B cell (primary cell): ENCODE measurements at regions not wholly inside any gene's neighbourhood (a gene's known extent, or its start where the extent isn't known, plus 50 kb on each side); places are given as distances from the start of the nearest gene placed in this dataset.

ENCODE experiments used
- ATAC-seq: fragments of 200-7000 bp; cut with Tn5 transposase; one replicate; pipeline ENCODE4 v1.10.0; 2021; ENCODE audit warnings: low read depth, mild to moderate bottlenecking, moderate number of reproducible peaks, moderate library complexity
- CTCF ChIA-PET: fragments of 350-600 bp; sonication (Branson Sonifier 250); formaldehyde crosslinking; loops from one replicate; lab custom pipeline; 2021; ENCODE audit warnings: antibody characterized with exemption, inconsistent platforms; lab: Charles Lee
- POLR2A ChIA-PET: fragments of 350-600 bp; sonication (Branson Sonifier 250); formaldehyde crosslinking; loops from one replicate; lab custom pipeline; 2021; ENCODE audit warnings: antibody characterized with exemption; lab: Charles Lee
- DNase-seq: peaks from one replicate; pipeline ENCODE4 v3.0.0; 2013
- H2AFZ ChIP-seq: 2 replicates; pipeline ENCODE4 v1.6.1; 2012; ENCODE audit warnings: mild to moderate bottlenecking, low read depth, low read length; ENCODE audit not compliant: insufficient read depth, poor library complexity, severe bottlenecking
- H3K27ac ChIP-seq, 2 donors: 1 replicate in 1 of 2; 2 replicates in 1 of 2; pipeline ENCODE4 v1.5.1; 2012 to 2013; ENCODE audit warnings: low read length in 2 of 2, mild to moderate bottlenecking in 2 of 2, moderate library complexity in 1 of 2
- H3K27me3 ChIP-seq, 4 experiments: fragments of 200-600 bp in 1 of 4; sonication (generic) in 1 of 4; replicated peaks in 1 of 4; 1 replicate in 2 of 4; 2 replicates in 2 of 4; pipeline versions ENCODE4 v1.6.1 to v1.7.0; 2013 to 2016; ENCODE audit warnings: low read length in 3 of 4, mild to moderate bottlenecking in 2 of 4, mixed read lengths in 1 of 4, moderate library complexity in 1 of 4; ENCODE audit not compliant: insufficient read depth in 4 of 4, control insufficient read depth in 3 of 4; ENCODE audit errors: control extremely low read depth in 1 of 4
- H3K36me3 ChIP-seq, 2 experiments: replicated peaks in 1 of 2; 1 replicate in 1 of 2; 2 replicates in 1 of 2; pipeline versions ENCODE4 v1.6.1 to v1.7.1; 2013; ENCODE audit warnings: low read length in 1 of 2; ENCODE audit not compliant: insufficient read depth in 2 of 2, control insufficient read depth in 1 of 2; ENCODE audit errors: control extremely low read depth in 1 of 2, extremely low read depth in 1 of 2
- H3K4me1 ChIP-seq, 2 donors: fragments of 200-600 bp in 1 of 2; sonication (generic) in 1 of 2; 1 replicate in 1 of 2; 2 replicates in 1 of 2; pipeline versions ENCODE4 v1.5.1 to v1.6.1; 2013 to 2017; ENCODE audit warnings: low read length in 2 of 2; ENCODE audit not compliant: control insufficient read depth in 2 of 2, insufficient read depth in 2 of 2
- H3K4me2 ChIP-seq: replicated peaks from 2 replicates; pipeline ENCODE3; 2012; ENCODE audit warnings: mild to moderate bottlenecking, low read depth, low read length; ENCODE audit not compliant: poor library complexity, severe bottlenecking
- H3K4me3 ChIP-seq, 5 experiments: fragments of 200-600 bp in 1 of 5; sonication (generic) in 1 of 5; 1 replicate in 3 of 5; 2 replicates in 2 of 5; pipeline versions ENCODE4 v1.5.1 to v1.7.0; 2011 to 2016; ENCODE audit warnings: low read length in 4 of 5, mild to moderate bottlenecking in 4 of 5, low read depth in 2 of 5, control low read depth in 1 of 5, moderate library complexity in 1 of 5; ENCODE audit not compliant: insufficient read depth in 1 of 5; ENCODE audit errors: control extremely low read depth in 1 of 5, extremely low read depth in 1 of 5
- H3K79me2 ChIP-seq: fragments of 200-600 bp; sonication (generic); one replicate; pipeline ENCODE4 v1.6.0; 2016; ENCODE audit warnings: low read length; ENCODE audit not compliant: control insufficient read depth, insufficient read depth
- H3K9ac ChIP-seq: fragments of 200-600 bp; sonication (generic); 2 replicates; pipeline ENCODE4 v1.6.1; 2017; ENCODE audit warnings: mild to moderate bottlenecking, low read length, moderate library complexity
- H3K9me3 ChIP-seq, 3 donors: one replicate each; pipeline versions ENCODE4 v1.6.1 to v1.7.1; 2013; ENCODE audit warnings: low read length in 2 of 3; ENCODE audit not compliant: control insufficient read depth in 2 of 3, insufficient read depth in 1 of 3; ENCODE audit errors: control extremely low read depth in 1 of 3
- H4K20me1 ChIP-seq: 2 replicates; pipeline ENCODE4 v1.6.0; 2012; ENCODE audit warnings: mild to moderate bottlenecking, low read length; ENCODE audit not compliant: insufficient read depth, control insufficient read depth, poor library complexity, severe bottlenecking
- H3K27ac Mint-ChIP-seq: one replicate; pipeline ENCODE4 v1.8.0; 2021; ENCODE audit warnings: mixed read lengths
- H3K27me3 Mint-ChIP-seq: one replicate; pipeline ENCODE4 v1.8.0; 2021; ENCODE audit warnings: mixed read lengths
- H3K4me1 Mint-ChIP-seq: one replicate; pipeline ENCODE4 v1.8.0; 2021; ENCODE audit warnings: mixed read lengths
- H3K4me3 Mint-ChIP-seq: one replicate; pipeline ENCODE4 v1.8.0; 2021; ENCODE audit warnings: mixed read lengths
- H3K9me3 Mint-ChIP-seq: one replicate; pipeline ENCODE4 v1.8.0; 2022; ENCODE audit warnings: mixed read lengths; ENCODE audit not compliant: insufficient read depth
- EZH2 ChIP-seq: IDR thresholded peaks from 2 replicates; pipeline ENCODE4 v1.6.1; 2012; ENCODE audit warnings: borderline replicate concordance, low read depth, mild to moderate bottlenecking, moderate library complexity, low read length; ENCODE audit not compliant: insufficient read depth, poor library complexity, severe bottlenecking
- WGBS: methylation state at CpG from one replicate; pipeline ENCODE4 v1.1.5; 2013; ENCODE audit warnings: missing lambda C conversion rate; ENCODE audit not compliant: insufficient coverage; 5-methylcytosine and 5-hydroxymethylcytosine counted together
- intact Hi-C: fragments of 100-400 bp; cut with micrococcal nuclease; formaldehyde crosslinking; loops from one replicate; pipeline ENCODE4 v1.10.0; 2022
- TF ChIP-seq, protein P1 (sequence below): fragments of 200-600 bp; IDR thresholded peaks from one replicate; pipeline ENCODE4 v1.8.0; 2022; ENCODE audit warnings: antibody characterized with exemption, mild to moderate bottlenecking

DNA sequence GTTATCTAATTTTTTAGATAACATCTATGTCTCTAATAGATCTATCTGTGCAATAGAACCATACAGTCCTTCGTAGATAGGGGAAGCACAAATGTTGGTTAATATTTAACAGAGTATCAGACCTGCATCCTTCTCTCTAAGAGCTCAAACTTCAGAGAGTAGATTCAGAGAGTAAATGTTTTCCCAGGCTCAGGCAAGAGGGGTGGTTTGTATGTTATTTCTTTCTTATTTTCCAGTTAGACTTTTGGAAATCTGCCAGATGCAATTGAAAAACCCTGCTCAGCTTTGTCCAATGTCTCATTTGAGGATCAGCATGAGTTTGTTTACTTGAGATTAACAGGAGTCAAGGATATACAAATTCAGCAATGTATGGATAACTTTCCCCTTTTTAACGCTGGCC is 361.9 kb downstream of the BCKDHB start:
- no peaks in the 10 kb centered on the region for H3K79me2 ChIP-seq
- ATAC-seq (no peak), DNase-seq (no peak)
- H3K4me3 ChIP-seq: no peak overlapping the region
- intact Hi-C loops: no loop called here
- H3K27me3 Mint-ChIP-seq: no peaks in the 10 kb centered on the region
- no peak overlapping the region for H3K4me3 Mint-ChIP-seq
- CTCF ChIA-PET: no interaction called here
- H3K4me1 Mint-ChIP-seq: no peaks in the 10 kb centered on the region
- no peaks in the 10 kb centered on the region for H3K9me3 ChIP-seq
- no peaks in the 10 kb centered on the region for H4K20me1 ChIP-seq
- no peak overlapping the region for H3K27ac ChIP-seq
- no peak for TF ChIP-seq EZH2
- TF ChIP-seq, protein P1, sequence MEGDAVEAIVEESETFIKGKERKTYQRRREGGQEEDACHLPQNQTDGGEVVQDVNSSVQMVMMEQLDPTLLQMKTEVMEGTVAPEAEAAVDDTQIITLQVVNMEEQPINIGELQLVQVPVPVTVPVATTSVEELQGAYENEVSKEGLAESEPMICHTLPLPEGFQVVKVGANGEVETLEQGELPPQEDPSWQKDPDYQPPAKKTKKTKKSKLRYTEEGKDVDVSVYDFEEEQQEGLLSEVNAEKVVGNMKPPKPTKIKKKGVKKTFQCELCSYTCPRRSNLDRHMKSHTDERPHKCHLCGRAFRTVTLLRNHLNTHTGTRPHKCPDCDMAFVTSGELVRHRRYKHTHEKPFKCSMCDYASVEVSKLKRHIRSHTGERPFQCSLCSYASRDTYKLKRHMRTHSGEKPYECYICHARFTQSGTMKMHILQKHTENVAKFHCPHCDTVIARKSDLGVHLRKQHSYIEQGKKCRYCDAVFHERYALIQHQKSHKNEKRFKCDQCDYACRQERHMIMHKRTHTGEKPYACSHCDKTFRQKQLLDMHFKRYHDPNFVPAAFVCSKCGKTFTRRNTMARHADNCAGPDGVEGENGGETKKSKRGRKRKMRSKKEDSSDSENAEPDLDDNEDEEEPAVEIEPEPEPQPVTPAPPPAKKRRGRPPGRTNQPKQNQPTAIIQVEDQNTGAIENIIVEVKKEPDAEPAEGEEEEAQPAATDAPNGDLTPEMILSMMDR: no peak
- no peaks in the 10 kb centered on the region for H3K9me3 Mint-ChIP-seq
- no peaks in the 10 kb centered on the region for H3K27me3 ChIP-seq
- H3K4me2 ChIP-seq: no peak overlapping the region
- no peaks in the 10 kb centered on the region for H3K4me1 ChIP-seq
- no CpG with 5 or more reads among the region's 2 CpGs for WGBS
- no peak overlapping the region for H2AFZ ChIP-seq
- H3K27ac Mint-ChIP-seq: no peak overlapping the region
- no peaks in the 10 kb centered on the region for H3K36me3 ChIP-seq
- POLR2A ChIA-PET: no interaction called here
- no peak overlapping the region for H3K9ac ChIP-seq

DNA sequence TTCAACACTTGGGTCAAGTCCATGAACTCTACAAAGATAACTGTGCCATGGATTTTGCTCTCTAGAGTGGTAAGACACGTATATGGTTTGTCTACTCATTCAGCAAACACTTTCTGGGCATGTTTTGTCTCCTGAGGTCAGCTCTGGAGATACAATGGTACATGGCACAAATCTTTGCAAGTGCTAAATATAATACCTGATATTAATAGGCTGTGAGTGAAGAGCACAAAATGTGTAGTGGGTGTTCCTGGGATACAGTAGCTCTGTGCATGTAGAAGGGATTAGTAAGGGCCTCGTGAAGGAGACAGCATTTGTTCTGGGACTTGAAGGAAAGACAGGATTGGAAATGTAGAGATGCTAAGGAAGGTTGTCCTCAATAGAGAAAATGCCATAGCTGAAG is 360.9 kb downstream of the BCKDHB start:
- H3K9me3 ChIP-seq: no peaks in the 10 kb centered on the region
- H3K27me3 Mint-ChIP-seq: no peaks in the 10 kb centered on the region
- no peaks in the 10 kb centered on the region for H3K9me3 Mint-ChIP-seq
- no peak for ATAC-seq
- H2AFZ ChIP-seq: no peak overlapping the region
- H3K4me1 ChIP-seq: no peaks in the 10 kb centered on the region
- H3K79me2 ChIP-seq: no peaks in the 10 kb centered on the region
- ChIA-PET CTCF (no interaction called here), POLR2A (no interaction called here)
- no peak for TF ChIP-seq EZH2
- TF ChIP-seq, protein P1: no peak
- no peak overlapping the region for H3K4me2 ChIP-seq
- 100% methylated on average over 1 of the region's 2 CpGs for WGBS
- intact Hi-C loops: no loop called here
- H3K27me3 ChIP-seq: no peaks in the 10 kb centered on the region
- H3K4me1 Mint-ChIP-seq: no peaks in the 10 kb centered on the region
- H3K4me3 ChIP-seq: no peak overlapping the region
- H3K4me3 Mint-ChIP-seq: no peak overlapping the region
- no peak overlapping the region for H3K27ac ChIP-seq
- no peak overlapping the region for H3K9ac ChIP-seq
- no peaks in the 10 kb centered on the region for H4K20me1 ChIP-seq
- no peak for DNase-seq
- no peak overlapping the region for H3K27ac Mint-ChIP-seq
- no peaks in the 10 kb centered on the region for H3K36me3 ChIP-seq
